HEK293 (cell line): ENCODE measurements at regions not wholly inside any gene's neighbourhood (a gene's known extent, or its start where the extent isn't known, plus 50 kb on each side); places are given as distances from the start of the nearest gene placed in this dataset.

Experiments
- ZBTB8A ChIP-seq: fragments of 450-650 bp; formaldehyde crosslinking; IDR thresholded peaks from 2 replicates; pipeline ENCODE4 v1.5.1; 2016; ENCODE audit warnings: missing biosample characterization, missing genetic modification characterization
- ZNF266 ChIP-seq: fragments of 450-650 bp; formaldehyde crosslinking; IDR thresholded peaks from 2 replicates; pipeline ENCODE4 v1.5.1; 2016; ENCODE audit warnings: missing biosample characterization, missing genetic modification characterization, low read depth
- ZNF350 ChIP-seq: fragments of 450-650 bp; formaldehyde crosslinking; IDR thresholded peaks from 2 replicates; pipeline ENCODE4 v1.5.0; 2017; ENCODE audit warnings: missing biosample characterization, mild to moderate bottlenecking, missing genetic modification characterization
- TF ChIP-seq, protein P1 (sequence below): fragments of 450-650 bp; formaldehyde crosslinking; IDR thresholded peaks from 2 replicates; pipeline ENCODE4 v1.5.1; 2016; ENCODE audit warnings: missing biosample characterization, missing genetic modification characterization

DNA sequence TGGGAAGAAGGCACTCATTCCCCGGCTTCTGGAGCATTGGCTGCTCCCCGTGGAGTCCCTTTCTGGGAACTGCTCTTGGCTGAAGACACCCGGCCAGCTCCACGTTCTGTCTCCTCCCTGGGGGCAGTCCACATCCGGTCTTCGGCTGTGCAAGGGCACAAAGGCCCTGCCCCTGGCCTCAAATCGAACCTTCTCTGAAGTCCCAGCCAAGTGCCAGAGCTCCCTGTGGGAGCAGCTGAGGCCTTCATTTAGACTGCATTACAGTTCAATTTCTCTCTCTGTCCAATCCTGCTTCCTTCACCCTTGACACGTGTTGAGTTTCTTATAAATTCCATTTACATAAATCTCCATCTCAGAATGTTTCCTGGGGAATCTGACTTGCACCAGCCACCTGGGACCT, 132.9 kb upstream of the POU3F1 start:
- no peak for TF ChIP-seq ZNF350
- no peak for TF ChIP-seq ZNF266 (tag by site-specific recombination)
- no peak for TF ChIP-seq ZBTB8A
- TF ChIP-seq, protein P1, sequence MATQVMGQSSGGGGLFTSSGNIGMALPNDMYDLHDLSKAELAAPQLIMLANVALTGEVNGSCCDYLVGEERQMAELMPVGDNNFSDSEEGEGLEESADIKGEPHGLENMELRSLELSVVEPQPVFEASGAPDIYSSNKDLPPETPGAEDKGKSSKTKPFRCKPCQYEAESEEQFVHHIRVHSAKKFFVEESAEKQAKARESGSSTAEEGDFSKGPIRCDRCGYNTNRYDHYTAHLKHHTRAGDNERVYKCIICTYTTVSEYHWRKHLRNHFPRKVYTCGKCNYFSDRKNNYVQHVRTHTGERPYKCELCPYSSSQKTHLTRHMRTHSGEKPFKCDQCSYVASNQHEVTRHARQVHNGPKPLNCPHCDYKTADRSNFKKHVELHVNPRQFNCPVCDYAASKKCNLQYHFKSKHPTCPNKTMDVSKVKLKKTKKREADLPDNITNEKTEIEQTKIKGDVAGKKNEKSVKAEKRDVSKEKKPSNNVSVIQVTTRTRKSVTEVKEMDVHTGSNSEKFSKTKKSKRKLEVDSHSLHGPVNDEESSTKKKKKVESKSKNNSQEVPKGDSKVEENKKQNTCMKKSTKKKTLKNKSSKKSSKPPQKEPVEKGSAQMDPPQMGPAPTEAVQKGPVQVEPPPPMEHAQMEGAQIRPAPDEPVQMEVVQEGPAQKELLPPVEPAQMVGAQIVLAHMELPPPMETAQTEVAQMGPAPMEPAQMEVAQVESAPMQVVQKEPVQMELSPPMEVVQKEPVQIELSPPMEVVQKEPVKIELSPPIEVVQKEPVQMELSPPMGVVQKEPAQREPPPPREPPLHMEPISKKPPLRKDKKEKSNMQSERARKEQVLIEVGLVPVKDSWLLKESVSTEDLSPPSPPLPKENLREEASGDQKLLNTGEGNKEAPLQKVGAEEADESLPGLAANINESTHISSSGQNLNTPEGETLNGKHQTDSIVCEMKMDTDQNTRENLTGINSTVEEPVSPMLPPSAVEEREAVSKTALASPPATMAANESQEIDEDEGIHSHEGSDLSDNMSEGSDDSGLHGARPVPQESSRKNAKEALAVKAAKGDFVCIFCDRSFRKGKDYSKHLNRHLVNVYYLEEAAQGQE (tag by site-specific recombination) = no peak
